ENCODE measurements at regions not wholly inside any gene's neighbourhood (a gene's known extent, or its start where the extent isn't known, plus 50 kb on each side); places are given as distances from the start of the nearest gene placed in this dataset.

GRCh38 chr4:103907414-103907813 lies 187.6 kb upstream of the TACR3 start:
- no peak for TF ChIP-seq TCF7L2 (IDR thresholded peaks at IDR 0.05; ENCODE audit: borderline replicate concordance, extremely low read depth, insufficient read depth, insufficient read length)
- TF ChIP-seq CTCF (IDR thresholded peaks at IDR 0.05 in 2 of 3, conservative IDR thresholded peaks at IDR 0.05 in 1 of 3; ENCODE audit: borderline replicate concordance in 1 of 3, insufficient read depth in 1 of 3, low read depth in 2 of 3, low read length in 2 of 3), result no peak
- no peak for TF ChIP-seq YY1 (IDR thresholded peaks at IDR 0.05; ENCODE audit: extremely low read depth, insufficient replicate concordance, low read depth, low read length)
- TF ChIP-seq SIN3A (IDR thresholded peaks at IDR 0.05; ENCODE audit: low read depth), result no peak
- no peak for TF ChIP-seq POLR2AphosphoS5 (IDR thresholded peaks at IDR 0.05; ENCODE audit: low read depth, low read length)
- no peak for TF ChIP-seq SRF (IDR thresholded peaks at IDR 0.05; ENCODE audit: low read depth)
- TF ChIP-seq POLR2A (IDR thresholded peaks at IDR 0.05; ENCODE audit: borderline replicate concordance, extremely low read depth, insufficient read depth, insufficient read length), result no peak
- no peak for TF ChIP-seq EGR1 (IDR thresholded peaks at IDR 0.05; ENCODE audit: low read depth)
- no peak for TF ChIP-seq MAX (IDR thresholded peaks at IDR 0.05)
- no peak for TF ChIP-seq RAD21 (IDR thresholded peaks at IDR 0.05; ENCODE audit: low read depth)
- TF ChIP-seq EZH2 (IDR thresholded peaks at IDR 0.05), result no peak
- TF ChIP-seq ZBTB33 (IDR thresholded peaks at IDR 0.05; ENCODE audit: extremely low read depth, insufficient replicate concordance, low read length), result no peak
